Astrocyte of the cerebellum (primary cell): ENCODE measurements at regions not wholly inside any gene's neighbourhood (a gene's known extent, or its start where the extent isn't known, plus 50 kb on each side); places are given as distances from the start of the nearest gene placed in this dataset.

Source experiments
- DNase-seq: peaks from one replicate; pipeline ENCODE4 v3.0.0-alpha.2; 2011; ENCODE audit warnings: low read depth
- H3K4me3 ChIP-seq: 2 replicates; pipeline ENCODE4 v1.5.1; 2011; ENCODE audit warnings: mild to moderate bottlenecking, low read depth, low read length, moderate library complexity
- CTCF ChIP-seq: IDR thresholded peaks from 2 replicates; pipeline ENCODE4 v1.5.1; 2012; ENCODE audit warnings: low read length, low read depth, moderate library complexity, mild to moderate bottlenecking; ENCODE audit errors: missing control alignments
- in situ Hi-C: cut with HindIII; loops from 2 replicates; pipeline ENCODE4 v1.10.0; 2017; ENCODE audit warnings: low sequenced_read_pairs

GRCh38 chr3:42031808-42032480, 59.2 kb upstream of the TRAK1 start:
- no peak for DNase-seq
- TF ChIP-seq CTCF = no peak
- in situ Hi-C loops = no loop called here
- no peak overlapping the region for H3K4me3 ChIP-seq

- TF ChIP-seq CTCF = no peak
- no peak for DNase-seq
- no peak overlapping the region for H3K4me3 ChIP-seq
- in situ Hi-C loops = no loop called here
These were observed 62.7 kb upstream of the TRAK1 start for GRCh38 chr3:42028474-42028873.

GRCh38 chr3:42027571-42027970, 63.6 kb upstream of the TRAK1 start:
- TF ChIP-seq CTCF = no peak
- no peak overlapping the region for H3K4me3 ChIP-seq
- in situ Hi-C loops = no loop called here
- no peak for DNase-seq

GRCh38 chr3:42025370-42026138, 63.7 kb upstream of the ULK4 start:
- no peak overlapping the region for H3K4me3 ChIP-seq
- in situ Hi-C loops = no loop called here
- TF ChIP-seq CTCF = no peak
- peak; percentile 96 for DNase-seq

- no peak overlapping the region for H3K4me3 ChIP-seq
- no peak for DNase-seq
- in situ Hi-C loops = no loop called here
- TF ChIP-seq CTCF = no peak
These were observed 62.9 kb upstream of the ULK4 start for GRCh38 chr3:42024591-42025351.

- in situ Hi-C loops = no loop called here
- no peak overlapping the region for H3K4me3 ChIP-seq
- no peak for DNase-seq
- no peak for TF ChIP-seq CTCF
These were observed 61.5 kb upstream of the ULK4 start for GRCh38 chr3:42023380-42023779.
